ENCODE measurements at regions not wholly inside any gene's neighbourhood (a gene's known extent, or its start where the extent isn't known, plus 50 kb on each side); places are given as distances from the start of the nearest gene placed in this dataset.

GRCh38 chr20:40880729-40881109 is 147.9 kb upstream of the TOP1 start:
- ChIA-PET POLR2A (no interaction called here), CTCF (no interaction called here)
- H3K36me3 ChIP-seq (ENCODE audit: control insufficient read depth, insufficient read depth, low read length), result no peaks in the 10 kb centered on the region
- TF ChIP-seq POLR2AphosphoS5 (IDR thresholded peaks at IDR 0.05; ENCODE audit: low read depth, low read length) (no peak), SIN3A (IDR thresholded peaks at IDR 0.05; ENCODE audit: borderline replicate concordance, insufficient read depth, low read depth, low read length) (no peak), REST (IDR thresholded peaks at IDR 0.05; ENCODE audit: insufficient read depth in 1 of 2, low read depth in 2 of 2, low read length in 1 of 2) (no peak), TCF7L2 (IDR thresholded peaks at IDR 0.05; ENCODE audit: low read depth, low read length) (no peak), CTCF (IDR thresholded peaks at IDR 0.05) (no peak)
- intact Hi-C loops (cut with micrococcal nuclease; ENCODE audit: unreplicated experiment), result no loop called here
- H3K4me1 ChIP-seq (ENCODE audit: control insufficient read depth, insufficient read depth, low read length), result no peaks in the 10 kb centered on the region
- DNase-seq (ENCODE audit: low read depth, low spot score), result no peak
- no TSS peak for BruUV-seq (replicated peaks)
- H3K9me3 ChIP-seq (ENCODE audit: control insufficient read depth, insufficient read depth, low read depth, low read length), result no peaks in the 10 kb centered on the region
- in situ Hi-C loops (cut with HindIII; ENCODE audit: low pct_unique_long_range_greater_than_20kb, low sequenced_read_pairs), result no loop called here
- no peaks in the 10 kb centered on the region; the same call in 1 of the 2 replicates for H3K27me3 ChIP-seq (ENCODE audit: control insufficient read depth, insufficient read depth, low read length)
- H3K27ac ChIP-seq (ENCODE audit: low read length), result no peak overlapping the region
- ATAC-seq, result no peak
- no peak overlapping the region for H3K4me3 ChIP-seq (ENCODE audit: low read depth in 2 of 2, low read length in 2 of 2)

- ATAC-seq (no peak), DNase-seq (ENCODE audit: low read depth, low spot score) (no peak)
- H3K27ac ChIP-seq (ENCODE audit: low read length), result no peak overlapping the region
- ChIA-PET POLR2A (no interaction called here), CTCF (no interaction called here)
- intact Hi-C loops (cut with micrococcal nuclease; ENCODE audit: unreplicated experiment), result no loop called here
- no peaks in the 10 kb centered on the region for H3K36me3 ChIP-seq (ENCODE audit: control insufficient read depth, insufficient read depth, low read length)
- TF ChIP-seq REST (IDR thresholded peaks at IDR 0.05; ENCODE audit: insufficient read depth in 1 of 2, low read depth in 2 of 2, low read length in 1 of 2), result no peak
- no TSS peak for BruUV-seq (replicated peaks)
- no peaks in the 10 kb centered on the region for H3K9me3 ChIP-seq (ENCODE audit: control insufficient read depth, insufficient read depth, low read depth, low read length)
- H3K4me1 ChIP-seq (ENCODE audit: control insufficient read depth, insufficient read depth, low read length), result no peaks in the 10 kb centered on the region
- in situ Hi-C loops (cut with HindIII; ENCODE audit: low pct_unique_long_range_greater_than_20kb, low sequenced_read_pairs), result no loop called here
- H3K27me3 ChIP-seq (ENCODE audit: control insufficient read depth, insufficient read depth, low read length), result no peaks in the 10 kb centered on the region; the same call in 1 of the 2 replicates
- H3K4me3 ChIP-seq (ENCODE audit: low read depth in 2 of 2, low read length in 2 of 2), result no peak overlapping the region
Observed at GRCh38 chr20:40882152-40882551, 146.5 kb upstream of the TOP1 start.

Measured in Panc1 (cell line).